CD14-positive monocyte (primary cell): ENCODE measurements at regions not wholly inside any gene's neighbourhood (a gene's known extent, or its start where the extent isn't known, plus 50 kb on each side); places are given as distances from the start of the nearest gene placed in this dataset.

Experiments
- DNase-seq, 3 donors: peaks; one replicate each; pipeline ENCODE4 v3.0.0-alpha.2; 2011 to 2022
- H2AFZ ChIP-seq: 2 replicates; pipeline ENCODE4 v1.6.0; 2012; ENCODE audit warnings: mild to moderate bottlenecking, low read depth, low read length, inconsistent platforms; ENCODE audit not compliant: insufficient read depth, poor library complexity, severe bottlenecking
- H3K27ac ChIP-seq, 2 donors: 1 replicate in 1 of 2; 2 replicates in 1 of 2; pipeline ENCODE4 v1.5.1; 2012 to 2013; ENCODE audit warnings: low read length in 2 of 2, control low read depth in 1 of 2, inconsistent platforms in 1 of 2, low read depth in 1 of 2, mild to moderate bottlenecking in 1 of 2
- H3K27me3 ChIP-seq, 2 donors: one replicate each; pipeline versions ENCODE4 v1.6.0 to v1.6.1; 2011 to 2013; ENCODE audit warnings: low read length in 2 of 2; ENCODE audit not compliant: control insufficient read depth in 2 of 2, insufficient read depth in 2 of 2
- H3K36me3 ChIP-seq, 2 donors: replicated peaks in 1 of 2; 1 replicate in 1 of 2; 2 replicates in 1 of 2; pipeline versions ENCODE4 v1.5.1 to v1.6.1; 2012 to 2013; ENCODE audit warnings: low read length in 2 of 2, control low read depth in 1 of 2, inconsistent platforms in 1 of 2, mild to moderate bottlenecking in 1 of 2; ENCODE audit not compliant: insufficient read depth in 2 of 2, control insufficient read depth in 1 of 2
- H3K4me1 ChIP-seq, 2 donors: 1 replicate in 1 of 2; 2 replicates in 1 of 2; pipeline versions ENCODE4 v1.5.1 to v1.6.1; 2012 to 2013; ENCODE audit warnings: low read length in 2 of 2, control low read depth in 1 of 2, inconsistent platforms in 1 of 2, mild to moderate bottlenecking in 1 of 2, moderate library complexity in 1 of 2; ENCODE audit not compliant: insufficient read depth in 2 of 2, control insufficient read depth in 1 of 2
- H3K4me2 ChIP-seq: replicated peaks from 2 replicates; pipeline ENCODE3; 2012; ENCODE audit warnings: low read length, moderate library complexity, mild to moderate bottlenecking; ENCODE audit not compliant: poor library complexity, severe bottlenecking; ENCODE audit errors: extremely low read depth
- H3K4me3 ChIP-seq, 3 experiments: fragments of 200-600 bp in 1 of 3; sonication (generic) in 1 of 3; replicated peaks in 1 of 3; 1 replicate in 2 of 3; 2 replicates in 1 of 3; pipeline ENCODE4 v1.5.1; 2011 to 2013; ENCODE audit warnings: low read length in 3 of 3, mild to moderate bottlenecking in 3 of 3, control low read depth in 2 of 3, low read depth in 2 of 3, inconsistent platforms in 1 of 3, moderate library complexity in 1 of 3
- H3K79me2 ChIP-seq: 2 replicates; pipeline ENCODE4 v1.6.0; 2012; ENCODE audit warnings: mild to moderate bottlenecking, control low read depth, inconsistent platforms, low read length, moderate library complexity; ENCODE audit not compliant: insufficient read depth
- H3K9ac ChIP-seq: 2 replicates; pipeline ENCODE4 v1.6.0; 2017; ENCODE audit warnings: low read length, mild to moderate bottlenecking; ENCODE audit not compliant: insufficient read depth, poor library complexity, severe bottlenecking
- H3K9me3 ChIP-seq, 2 donors: replicated peaks in 1 of 2; 1 replicate in 1 of 2; 2 replicates in 1 of 2; pipeline versions ENCODE4 v1.5.1 to v1.6.1; 2012 to 2013; ENCODE audit warnings: low read length in 2 of 2, control low read depth in 1 of 2; ENCODE audit not compliant: control insufficient read depth in 1 of 2, insufficient read depth in 1 of 2
- H4K20me1 ChIP-seq: 2 replicates; pipeline ENCODE4 v1.6.0; 2012; ENCODE audit warnings: mild to moderate bottlenecking, low read length, control low read depth, moderate library complexity; ENCODE audit not compliant: insufficient read depth
- H3K27ac Mint-ChIP-seq, 7 donors: one replicate each; pipeline ENCODE4 v1.8.0; 2020; ENCODE audit warnings: mild to moderate bottlenecking in 7 of 7, mixed read lengths in 7 of 7, moderate library complexity in 6 of 7, inconsistent platforms in 2 of 7
- H3K27me3 Mint-ChIP-seq, 3 donors: one replicate each; pipeline ENCODE4 v1.8.0; 2021 to 2022; ENCODE audit warnings: low read depth in 3 of 3, mild to moderate bottlenecking in 3 of 3, mixed read lengths in 3 of 3, moderate library complexity in 3 of 3, inconsistent platforms in 1 of 3
- H3K36me3 Mint-ChIP-seq, 2 donors: one replicate each; pipeline ENCODE4 v1.8.0; 2020; ENCODE audit warnings: mixed read lengths in 2 of 2, inconsistent platforms in 1 of 2, mild to moderate bottlenecking in 1 of 2
- H3K4me1 Mint-ChIP-seq: one replicate; pipeline ENCODE4 v1.8.0; 2020; ENCODE audit warnings: mild to moderate bottlenecking, mixed read lengths
- H3K4me3 Mint-ChIP-seq, 2 donors: one replicate each; pipeline ENCODE4 v1.8.0; 2020; ENCODE audit warnings: mild to moderate bottlenecking in 2 of 2, mixed read lengths in 2 of 2, moderate library complexity in 1 of 2
- H3K9me3 Mint-ChIP-seq, 7 donors: one replicate each; pipeline ENCODE4 v1.8.0; 2020 to 2022; ENCODE audit warnings: mixed read lengths in 7 of 7, mild to moderate bottlenecking in 6 of 7, moderate library complexity in 6 of 7, inconsistent platforms in 2 of 7
- CTCF ChIP-seq: fragments of 200-600 bp; IDR thresholded peaks from one replicate; pipeline ENCODE4 v1.8.0; 2022; ENCODE audit warnings: antibody characterized with exemption, mild to moderate bottlenecking
- WGBS: methylation state at CpG from one replicate; pipeline ENCODE4 v1.1.5; 2013; ENCODE audit warnings: missing lambda C conversion rate; ENCODE audit not compliant: insufficient coverage; 5-methylcytosine and 5-hydroxymethylcytosine counted together
- intact Hi-C, 2 donors: fragments of 100-400 bp; cut with micrococcal nuclease; formaldehyde crosslinking; loops; one replicate each; pipeline versions ENCODE4 v1.15.0 to v1.15.1; 2023

- Mint-ChIP-seq H3K4me3 (no peak overlapping the region), H3K36me3 (no peaks in the 10 kb centered on the region), H3K27me3 (no peaks in the 10 kb centered on the region), H3K4me1 (no peaks in the 10 kb centered on the region), H3K9me3 (peaks cover 3 to 20% (median 8%) of the 10 kb centered on the region in 7 donors), H3K27ac (no peak overlapping the region)
- TF ChIP-seq CTCF, result no peak
- Histone ChIP-seq H3K36me3 (no peaks in the 10 kb centered on the region), H3K27ac (no peak overlapping the region), H3K4me1 (no peaks in the 10 kb centered on the region), H4K20me1 (no peaks in the 10 kb centered on the region), H3K4me2 (no peak overlapping the region), H3K79me2 (no peaks in the 10 kb centered on the region), H3K9me3 (peaks cover 11 to 19% of the 10 kb centered on the region in 2 donors), H3K27me3 (no peaks in the 10 kb centered on the region), H3K9ac (no peak overlapping the region), H3K4me3 (no peak overlapping the region), H2AFZ (no peak overlapping the region)
- 91% methylated on average over 18 of the region's 20 CpGs for WGBS
- intact Hi-C loops, result no loop called here
- no peak for DNase-seq
Measured at GRCh38 chr6:97790926-97791590, 508.0 kb upstream of the MMS22L start.

GRCh38 chr6:97805596-97805995, 522.6 kb upstream of the MMS22L start:
- no peak overlapping the region for H3K4me3 Mint-ChIP-seq
- H3K9me3 Mint-ChIP-seq, result peaks cover 0 to 1% (median 0%) of the 10 kb centered on the region in 7 donors
- Histone ChIP-seq H3K4me1 (no peaks in the 10 kb centered on the region), H3K27me3 (no peaks in the 10 kb centered on the region), H3K79me2 (no peaks in the 10 kb centered on the region), H3K9me3 (no peaks in the 10 kb centered on the region), H3K27ac (no peak overlapping the region), H3K4me2 (no peak overlapping the region), H2AFZ (no peak overlapping the region), H3K36me3 (no peaks in the 10 kb centered on the region), H3K4me3 (no peak overlapping the region), H3K9ac (no peak overlapping the region), H4K20me1 (no peaks in the 10 kb centered on the region)
- no peak for TF ChIP-seq CTCF
- no peak for DNase-seq
- no peak overlapping the region for H3K27ac Mint-ChIP-seq
- H3K36me3 Mint-ChIP-seq, result no peaks in the 10 kb centered on the region
- intact Hi-C loops, result no loop called here
- no peaks in the 10 kb centered on the region for H3K4me1 Mint-ChIP-seq
- no peaks in the 10 kb centered on the region for H3K27me3 Mint-ChIP-seq
